Suprapubic skin (tissue), 4 donors: ENCODE measurements at regions not wholly inside any gene's neighbourhood (a gene's known extent, or its start where the extent isn't known, plus 50 kb on each side); places are given as distances from the start of the nearest gene placed in this dataset.

Experiments
- DNase-seq, 2 donors: peaks; one replicate each; pipeline ENCODE4 v3.0.0-alpha.2; 2019; ENCODE audit warnings: low spot score in 2 of 2
- H3K27ac ChIP-seq: fragments of 200-600 bp; sonication (generic); one replicate; pipeline ENCODE4 v1.5.1; 2019
- H3K27me3 ChIP-seq: fragments of 200-600 bp; sonication (generic); one replicate; pipeline ENCODE4 v1.5.1; 2019
- H3K36me3 ChIP-seq: fragments of 200-600 bp; sonication (generic); one replicate; pipeline ENCODE4 v1.5.1; 2019
- H3K4me1 ChIP-seq: fragments of 200-600 bp; sonication (generic); one replicate; pipeline ENCODE4 v1.5.1; 2019
- H3K4me3 ChIP-seq: fragments of 200-600 bp; sonication (generic); one replicate; pipeline ENCODE4 v1.5.1; 2019; ENCODE audit warnings: mild to moderate bottlenecking
- H3K9me3 ChIP-seq: fragments of 200-600 bp; sonication (generic); one replicate; pipeline ENCODE4 v1.5.1; 2019
- EP300 ChIP-seq: sonication (generic); formaldehyde crosslinking; IDR thresholded peaks from one replicate; pipeline ENCODE4 v1.6.1; 2017; ENCODE audit warnings: antibody characterized with exemption
- POLR2A ChIP-seq, 2 donors: fragments of 450-650 bp; IDR thresholded peaks; one replicate each; pipeline ENCODE4 v1.6.1; 2017; ENCODE audit warnings: antibody characterized with exemption in 2 of 2, mild to moderate bottlenecking in 2 of 2, moderate library complexity in 2 of 2
- POLR2AphosphoS5 ChIP-seq, 3 donors: sonication (generic); formaldehyde crosslinking; IDR thresholded peaks; one replicate each; pipeline ENCODE4 v1.6.1; 2017; ENCODE audit warnings: antibody characterized with exemption in 3 of 3
- WGBS: methylation state at CpG from one replicate; pipeline ENCODE4 v1.1.5; 2018; 5-methylcytosine and 5-hydroxymethylcytosine counted together
- TF ChIP-seq, protein P1 (sequence below), 2 donors: fragments of 200-600 bp in 1 of 2; fragments of 450-650 bp in 1 of 2; sonication (generic) in 1 of 2; IDR thresholded peaks; one replicate each; pipeline ENCODE4 v1.5.1; 2016 to 2019; ENCODE audit warnings: antibody characterized with exemption in 2 of 2, mild to moderate bottlenecking in 1 of 2, moderate library complexity in 1 of 2

DNA sequence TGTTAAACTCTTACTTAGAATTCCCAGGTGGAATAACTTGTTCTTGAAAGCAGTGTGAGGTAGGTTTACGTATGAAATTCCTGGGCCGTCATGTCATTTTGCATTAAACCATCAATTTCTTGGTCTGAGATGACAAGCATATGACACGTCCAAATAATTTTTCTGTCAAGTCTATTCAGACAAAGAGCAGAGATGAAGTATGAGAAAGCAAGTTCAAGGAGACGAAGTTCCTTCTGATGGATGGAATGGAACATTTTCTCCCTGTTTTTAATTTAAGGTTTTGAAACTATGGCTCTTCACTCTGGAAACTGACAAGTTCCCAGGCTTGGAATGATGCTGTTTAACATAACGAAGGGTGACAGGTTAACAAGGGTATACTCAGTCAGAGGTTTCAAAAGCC is 252.8 kb upstream of the SFRP2 start:
- Histone ChIP-seq H3K36me3 (no peaks in the 10 kb centered on the region), H3K4me1 (peaks cover 9% of the 10 kb centered on the region), H3K27ac (no peak overlapping the region), H3K4me3 (no peak overlapping the region), H3K9me3 (no peaks in the 10 kb centered on the region), H3K27me3 (no peaks in the 10 kb centered on the region)
- 87% methylated on average over 5 of the region's 5 CpGs for WGBS
- TF ChIP-seq, protein P1, sequence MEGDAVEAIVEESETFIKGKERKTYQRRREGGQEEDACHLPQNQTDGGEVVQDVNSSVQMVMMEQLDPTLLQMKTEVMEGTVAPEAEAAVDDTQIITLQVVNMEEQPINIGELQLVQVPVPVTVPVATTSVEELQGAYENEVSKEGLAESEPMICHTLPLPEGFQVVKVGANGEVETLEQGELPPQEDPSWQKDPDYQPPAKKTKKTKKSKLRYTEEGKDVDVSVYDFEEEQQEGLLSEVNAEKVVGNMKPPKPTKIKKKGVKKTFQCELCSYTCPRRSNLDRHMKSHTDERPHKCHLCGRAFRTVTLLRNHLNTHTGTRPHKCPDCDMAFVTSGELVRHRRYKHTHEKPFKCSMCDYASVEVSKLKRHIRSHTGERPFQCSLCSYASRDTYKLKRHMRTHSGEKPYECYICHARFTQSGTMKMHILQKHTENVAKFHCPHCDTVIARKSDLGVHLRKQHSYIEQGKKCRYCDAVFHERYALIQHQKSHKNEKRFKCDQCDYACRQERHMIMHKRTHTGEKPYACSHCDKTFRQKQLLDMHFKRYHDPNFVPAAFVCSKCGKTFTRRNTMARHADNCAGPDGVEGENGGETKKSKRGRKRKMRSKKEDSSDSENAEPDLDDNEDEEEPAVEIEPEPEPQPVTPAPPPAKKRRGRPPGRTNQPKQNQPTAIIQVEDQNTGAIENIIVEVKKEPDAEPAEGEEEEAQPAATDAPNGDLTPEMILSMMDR (IDR thresholded peaks at IDR 0.05), result no peak
- no peak for TF ChIP-seq EP300
- TF ChIP-seq POLR2A (IDR thresholded peaks at IDR 0.05), result no peak
- DNase-seq, result no peak

DNA sequence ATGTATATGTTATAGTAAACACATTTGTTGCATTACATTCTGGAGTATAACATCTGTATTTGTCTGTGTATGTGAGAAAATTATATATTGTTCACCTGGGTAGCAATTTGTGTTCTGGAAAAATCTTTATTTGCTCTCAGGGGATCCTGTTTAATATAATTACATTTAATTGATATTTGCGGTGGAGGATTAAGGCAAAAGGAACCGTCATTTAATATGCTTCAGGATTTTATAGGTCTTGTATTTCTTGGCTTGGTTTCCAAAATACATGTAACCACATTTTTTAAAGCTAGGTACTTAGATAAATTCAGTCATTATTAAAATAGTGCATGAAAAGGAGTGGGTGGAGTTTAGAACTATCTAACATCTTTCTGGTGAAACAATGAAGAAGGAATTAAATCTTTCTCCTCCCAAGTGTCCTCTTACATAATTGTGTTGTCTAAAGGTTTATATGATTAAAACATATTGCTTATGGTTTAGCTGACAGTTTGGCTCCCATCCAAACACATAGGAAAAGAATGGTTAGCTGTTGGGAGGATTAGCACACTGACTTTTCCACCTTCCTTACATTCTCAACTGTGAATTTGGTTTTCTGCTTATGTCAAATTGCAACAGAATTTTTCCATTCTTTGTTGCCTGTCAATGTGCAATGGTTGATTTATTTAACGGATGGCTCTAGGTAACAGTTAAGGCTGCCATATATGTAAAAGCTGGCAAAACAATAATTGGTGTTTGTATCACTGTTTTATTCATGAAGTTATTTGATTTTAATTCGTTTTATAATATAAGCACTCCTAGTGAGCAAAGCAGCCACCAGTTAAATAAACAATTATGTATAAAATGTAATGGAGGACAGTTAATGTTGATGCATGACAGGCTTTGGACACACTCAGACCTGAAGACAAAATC is 250.8 kb upstream of the SFRP2 start:
- WGBS, result 49% methylated on average over 4 of the region's 4 CpGs
- no peaks in the 10 kb centered on the region for H3K36me3 ChIP-seq

DNA sequence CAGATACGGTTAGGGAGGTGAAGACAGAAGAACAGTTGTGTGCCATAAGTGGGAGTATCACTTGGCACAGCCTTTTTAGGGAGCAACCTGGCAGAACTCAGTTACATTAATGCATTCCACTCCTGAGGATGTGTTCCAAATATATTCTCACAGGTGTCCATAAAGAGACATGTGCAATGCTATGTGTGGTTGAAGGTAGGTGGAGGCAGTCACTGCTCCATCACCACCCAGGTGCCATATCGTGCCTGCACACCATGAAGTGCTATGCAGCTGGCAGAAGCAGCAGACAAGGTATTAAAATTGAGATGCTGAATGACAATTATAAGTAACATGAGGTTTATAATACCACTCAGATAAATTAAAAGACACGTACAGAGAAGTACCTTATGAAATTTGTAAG is 248.0 kb upstream of the SFRP2 start:
- WGBS, result 58% methylated on average over 3 of the region's 3 CpGs
- DNase-seq, result no peak
- Histone ChIP-seq H3K4me1 (peaks cover 3% of the 10 kb centered on the region), H3K27ac (no peak overlapping the region), H3K36me3 (no peaks in the 10 kb centered on the region), H3K27me3 (no peaks in the 10 kb centered on the region), H3K9me3 (peaks cover 4% of the 10 kb centered on the region), H3K4me3 (no peak overlapping the region)
- TF ChIP-seq, protein P1 (IDR thresholded peaks at IDR 0.05), result no peak
- TF ChIP-seq POLR2A (IDR thresholded peaks at IDR 0.05), result no peak
- TF ChIP-seq EP300, result no peak
- no peak for TF ChIP-seq POLR2AphosphoS5 (IDR thresholded peaks at IDR 0.05)

More for the DNA sequence above, 250.8 kb upstream of the SFRP2 start:
- Histone ChIP-seq H3K4me1 (peaks cover 13% of the 10 kb centered on the region), H3K27ac (no peak overlapping the region), H3K9me3 (no peaks in the 10 kb centered on the region), H3K4me3 (no peak overlapping the region), H3K27me3 (no peaks in the 10 kb centered on the region)
- no peak for DNase-seq
- no peak for TF ChIP-seq POLR2AphosphoS5 (IDR thresholded peaks at IDR 0.05)
- TF ChIP-seq, protein P1 (IDR thresholded peaks at IDR 0.05), result no peak
- TF ChIP-seq POLR2A (IDR thresholded peaks at IDR 0.05), result no peak
- no peak for TF ChIP-seq EP300

DNA sequence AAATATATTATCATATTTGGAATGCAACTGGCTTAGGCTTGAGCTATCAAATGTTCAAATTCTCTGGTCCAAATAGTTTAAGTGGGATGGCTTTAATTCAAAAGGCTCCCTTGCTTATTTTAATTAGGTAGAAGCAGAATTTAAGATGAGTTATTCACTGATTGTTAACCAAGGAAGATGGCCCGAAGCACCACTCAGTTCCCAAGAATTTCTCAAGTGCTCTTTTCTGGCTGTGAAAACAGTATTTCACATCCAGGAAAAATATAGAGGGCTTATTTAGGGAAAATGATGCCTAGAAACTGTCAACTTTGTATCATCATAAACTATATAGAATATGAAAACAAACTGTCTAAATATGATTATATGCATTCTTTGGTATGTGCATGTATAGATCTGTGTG is 246.5 kb upstream of the SFRP2 start:
- 29% methylated on average over 1 of the region's 1 CpG for WGBS
- Histone ChIP-seq H3K27ac (no peak overlapping the region), H3K9me3 (peaks cover 4% of the 10 kb centered on the region), H3K36me3 (no peaks in the 10 kb centered on the region), H3K4me1 (peaks cover 3% of the 10 kb centered on the region), H3K27me3 (no peaks in the 10 kb centered on the region), H3K4me3 (no peak overlapping the region)
- DNase-seq, result no peak
- no peak for TF ChIP-seq POLR2A (IDR thresholded peaks at IDR 0.05)
- TF ChIP-seq POLR2AphosphoS5 (IDR thresholded peaks at IDR 0.05), result no peak
- TF ChIP-seq, protein P1 (IDR thresholded peaks at IDR 0.05), result no peak
- no peak for TF ChIP-seq EP300

DNA sequence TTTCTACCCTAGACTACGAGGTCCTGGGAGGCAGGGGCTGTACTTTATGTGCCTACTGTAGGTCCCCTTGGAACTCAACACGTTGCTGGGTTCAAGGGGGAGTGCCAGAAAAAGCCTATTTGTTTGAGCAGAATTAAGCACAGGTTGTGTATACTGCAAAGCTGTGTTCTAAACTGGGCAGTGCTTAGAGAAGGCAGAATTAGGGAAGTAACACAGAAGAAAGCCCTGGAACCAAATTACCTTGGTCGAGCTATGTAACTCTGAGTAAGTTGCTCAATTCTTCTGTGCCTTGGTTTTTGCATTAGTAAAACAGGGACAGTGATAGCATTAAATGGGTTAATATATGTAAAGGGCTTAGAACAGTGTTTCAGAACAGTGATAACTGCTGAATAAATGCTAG is 245.0 kb upstream of the SFRP2 start:
- peaks cover 4% of the 10 kb centered on the region for H3K9me3 ChIP-seq
- no peak for DNase-seq
- TF ChIP-seq POLR2AphosphoS5 (IDR thresholded peaks at IDR 0.05) (no peak), EP300 (no peak), POLR2A (IDR thresholded peaks at IDR 0.05) (no peak)
- TF ChIP-seq, protein P1 (IDR thresholded peaks at IDR 0.05), result no peak
- H3K27me3 ChIP-seq, result no peaks in the 10 kb centered on the region
- 73% methylated on average over 3 of the region's 3 CpGs for WGBS
- H3K4me1 ChIP-seq, result peaks cover 3% of the 10 kb centered on the region
- no peaks in the 10 kb centered on the region for H3K36me3 ChIP-seq
- no peak overlapping the region for H3K27ac ChIP-seq
- H3K4me3 ChIP-seq, result no peak overlapping the region
